ENCODE measurements at regions not wholly inside any gene's neighbourhood (a gene's known extent, or its start where the extent isn't known, plus 50 kb on each side); places are given as distances from the start of the nearest gene placed in this dataset.

DNA sequence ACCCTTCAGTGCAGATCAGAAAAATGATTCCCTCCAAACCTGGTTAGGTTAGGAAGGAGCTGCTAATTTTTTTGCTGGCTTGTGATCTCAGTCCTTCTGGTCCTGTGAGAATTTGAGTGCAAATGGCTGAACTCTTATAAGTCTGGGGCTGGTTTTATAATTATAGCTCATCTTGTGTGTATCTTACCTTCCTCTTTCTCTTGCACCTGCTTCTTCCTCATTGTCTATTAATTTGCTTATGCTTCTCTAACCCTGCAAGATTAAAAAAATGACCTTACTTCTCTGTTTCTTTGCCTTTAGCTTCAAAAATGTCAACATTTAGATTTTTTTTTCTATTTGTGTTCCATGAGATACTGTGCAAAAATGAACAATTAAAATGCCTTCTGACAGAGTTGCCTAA, 576.2 kb downstream of the DHX35 start:
- TF ChIP-seq, protein P1, sequence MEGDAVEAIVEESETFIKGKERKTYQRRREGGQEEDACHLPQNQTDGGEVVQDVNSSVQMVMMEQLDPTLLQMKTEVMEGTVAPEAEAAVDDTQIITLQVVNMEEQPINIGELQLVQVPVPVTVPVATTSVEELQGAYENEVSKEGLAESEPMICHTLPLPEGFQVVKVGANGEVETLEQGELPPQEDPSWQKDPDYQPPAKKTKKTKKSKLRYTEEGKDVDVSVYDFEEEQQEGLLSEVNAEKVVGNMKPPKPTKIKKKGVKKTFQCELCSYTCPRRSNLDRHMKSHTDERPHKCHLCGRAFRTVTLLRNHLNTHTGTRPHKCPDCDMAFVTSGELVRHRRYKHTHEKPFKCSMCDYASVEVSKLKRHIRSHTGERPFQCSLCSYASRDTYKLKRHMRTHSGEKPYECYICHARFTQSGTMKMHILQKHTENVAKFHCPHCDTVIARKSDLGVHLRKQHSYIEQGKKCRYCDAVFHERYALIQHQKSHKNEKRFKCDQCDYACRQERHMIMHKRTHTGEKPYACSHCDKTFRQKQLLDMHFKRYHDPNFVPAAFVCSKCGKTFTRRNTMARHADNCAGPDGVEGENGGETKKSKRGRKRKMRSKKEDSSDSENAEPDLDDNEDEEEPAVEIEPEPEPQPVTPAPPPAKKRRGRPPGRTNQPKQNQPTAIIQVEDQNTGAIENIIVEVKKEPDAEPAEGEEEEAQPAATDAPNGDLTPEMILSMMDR (IDR thresholded peaks at IDR 0.05; ENCODE audit: insufficient read depth, missing control alignments), result no peak
- DNase-seq (ENCODE audit: insufficient read length, low spot score) (no peak), FAIRE-seq (no peak)

DNA sequence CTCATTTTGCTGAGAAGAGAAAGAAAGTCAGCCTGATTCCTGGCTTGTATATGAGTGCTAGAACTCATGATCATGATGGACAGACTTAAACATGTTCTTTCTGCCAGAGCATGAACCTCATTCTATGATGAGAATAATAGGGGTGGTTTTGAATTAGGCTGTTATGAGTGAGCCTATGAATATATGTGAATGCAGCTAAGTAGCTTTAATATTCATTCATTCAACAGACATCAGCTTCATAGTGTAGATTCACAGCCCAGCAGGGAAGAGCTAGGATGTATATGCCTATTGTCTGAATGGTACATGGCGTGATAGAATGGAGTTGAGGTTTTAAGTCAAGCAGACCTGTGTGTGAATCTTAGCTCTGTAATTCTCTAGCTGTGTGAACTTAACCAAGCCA, 573.2 kb downstream of the DHX35 start:
- FAIRE-seq (no peak), DNase-seq (ENCODE audit: insufficient read length, low spot score) (no peak)
- TF ChIP-seq, protein P1 (IDR thresholded peaks at IDR 0.05; ENCODE audit: insufficient read depth, missing control alignments), result no peak

- no peak for DNase-seq (ENCODE audit: insufficient read length, low spot score)
- TF ChIP-seq, protein P1 (IDR thresholded peaks at IDR 0.05; ENCODE audit: insufficient read depth, missing control alignments), result no peak
- no peak for FAIRE-seq
Observed at GRCh38 chr20:39534846-39535245, 572.7 kb downstream of the DHX35 start.

DNA sequence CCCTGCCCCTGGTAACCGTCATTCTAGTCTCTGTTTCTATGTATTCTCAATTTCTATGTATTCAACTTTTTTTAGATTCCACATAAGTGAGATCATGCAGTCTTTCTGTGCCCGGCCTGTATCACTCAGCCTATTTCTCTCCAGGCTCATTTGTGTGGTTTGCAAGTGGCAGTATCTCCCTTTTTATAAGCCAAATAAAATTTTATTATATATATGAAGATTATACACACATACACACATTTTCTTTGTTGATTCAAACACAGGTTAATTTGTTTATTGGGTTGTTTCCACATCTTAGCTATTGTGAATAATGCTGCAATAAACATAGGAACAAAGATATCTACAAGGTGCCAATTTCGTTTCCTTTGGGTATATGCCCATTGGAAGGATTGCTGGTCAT, 571.7 kb downstream of the DHX35 start:
- FAIRE-seq, result no peak
- no peak for DNase-seq (ENCODE audit: insufficient read length, low spot score)
- TF ChIP-seq, protein P1 (IDR thresholded peaks at IDR 0.05; ENCODE audit: insufficient read depth, missing control alignments), result no peak

- no peak for DNase-seq (ENCODE audit: insufficient read length, low spot score)
- FAIRE-seq, result no peak
- TF ChIP-seq, protein P1 (IDR thresholded peaks at IDR 0.05; ENCODE audit: insufficient read depth, missing control alignments), result no peak
Observed at GRCh38 chr20:39532205-39532604, 570.1 kb downstream of the DHX35 start.

GRCh38 chr20:39528436-39528835, 566.3 kb downstream of the DHX35 start:
- FAIRE-seq (no peak), DNase-seq (ENCODE audit: insufficient read length, low spot score) (no peak)
- TF ChIP-seq, protein P1 (IDR thresholded peaks at IDR 0.05; ENCODE audit: insufficient read depth, missing control alignments), result no peak

- TF ChIP-seq, protein P1 (IDR thresholded peaks at IDR 0.05; ENCODE audit: insufficient read depth, missing control alignments), result no peak
- no peak for FAIRE-seq
- no peak for DNase-seq (ENCODE audit: insufficient read length, low spot score)
Observed at GRCh38 chr20:39524371-39524911, 562.3 kb downstream of the DHX35 start.

Data from D721Med (cell line).